Peyer's patch (tissue), 4 donors: ENCODE measurements at regions not wholly inside any gene's neighbourhood (a gene's known extent, or its start where the extent isn't known, plus 50 kb on each side); places are given as distances from the start of the nearest gene placed in this dataset.
A peak's percentile ranks its signal among the peaks of the same experiment; 100 is the strongest.

Experiments used
- DNase-seq, 3 donors: peaks; one replicate each; pipeline ENCODE4 v3.0.0-alpha.2; 2017 to 2019
- H3K27ac ChIP-seq, 4 donors: fragments of 200-600 bp; sonication (generic); one replicate each; pipeline ENCODE4 v1.5.1; 2016 to 2019
- H3K27me3 ChIP-seq, 2 donors: fragments of 200-600 bp; sonication (generic); one replicate each; pipeline ENCODE4 v1.5.1; 2019
- H3K36me3 ChIP-seq, 3 donors: fragments of 200-600 bp; sonication (generic); one replicate each; pipeline ENCODE4 v1.5.1; 2016 to 2019
- H3K4me1 ChIP-seq, 4 donors: fragments of 200-600 bp; sonication (generic); one replicate each; pipeline ENCODE4 v1.5.1; 2016 to 2019
- H3K4me3 ChIP-seq, 4 donors: fragments of 200-600 bp; sonication (generic); 1 replicate in 3 of 4; 2 replicates in 1 of 4; pipeline ENCODE4 v1.5.1; 2016 to 2019; ENCODE audit warnings: mild to moderate bottlenecking in 1 of 4
- H3K9me3 ChIP-seq, 4 donors: fragments of 200-600 bp; sonication (generic); one replicate each; pipeline ENCODE4 v1.5.1; 2016 to 2019; ENCODE audit warnings: mild to moderate bottlenecking in 1 of 4
- CTCF ChIP-seq, 6 experiments: fragments of 450-650 bp in 4 of 6; fragments of 200-600 bp in 2 of 6; sonication (generic) in 1 of 6; IDR thresholded peaks; one replicate each; pipeline ENCODE4 v1.5.1; 2017 to 2019; ENCODE audit warnings: antibody characterized with exemption in 6 of 6, mild to moderate bottlenecking in 3 of 6, moderate library complexity in 1 of 6
- POLR2A ChIP-seq, 2 donors: fragments of 450-650 bp; IDR thresholded peaks; one replicate each; pipeline ENCODE4 v1.5.1; 2017; ENCODE audit warnings: antibody characterized with exemption in 2 of 2, mild to moderate bottlenecking in 2 of 2, moderate library complexity in 2 of 2

DNA sequence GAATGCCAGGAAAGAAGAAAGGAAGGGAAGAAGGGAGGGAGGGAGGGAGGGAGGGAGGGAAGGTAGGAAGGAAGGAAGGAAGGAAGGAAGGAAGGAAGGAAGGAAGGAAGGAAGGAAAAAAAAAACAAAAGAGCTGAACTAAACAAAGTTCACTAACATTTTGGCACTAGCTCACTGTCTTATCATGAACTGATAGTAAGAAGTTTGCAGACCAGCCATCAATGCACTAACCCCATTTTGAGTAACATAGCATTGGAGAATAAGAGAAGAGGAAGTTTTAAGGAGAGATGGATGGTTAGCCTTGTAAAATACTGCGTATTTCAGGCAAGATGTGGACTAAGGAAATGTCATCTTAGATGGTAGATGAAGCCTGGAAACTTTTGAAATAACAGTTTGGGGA lies 1136.0 kb downstream of the FLRT2 start:
- no peak for DNase-seq

GRCh38 chr14:86662334-86662733 lies 1132.4 kb downstream of the FLRT2 start:
- no peak overlapping the region for H3K4me3 ChIP-seq
- H3K36me3 ChIP-seq: no peaks in the 10 kb centered on the region
- TF ChIP-seq POLR2A (IDR thresholded peaks at IDR 0.05): no peak
- no peak for TF ChIP-seq CTCF (IDR thresholded peaks at IDR 0.05)
- H3K4me1 ChIP-seq: no peaks in the 10 kb centered on the region
- H3K9me3 ChIP-seq: peaks cover 0 to 5% (median 0%) of the 10 kb centered on the region in 4 donors
- H3K27ac ChIP-seq: no peak overlapping the region
- H3K27me3 ChIP-seq: no peaks in the 10 kb centered on the region
- no peak for DNase-seq

More for the DNA sequence above, 1136.0 kb downstream of the FLRT2 start:
- H3K27ac ChIP-seq: no peak overlapping the region
- no peaks in the 10 kb centered on the region for H3K27me3 ChIP-seq
- TF ChIP-seq CTCF (IDR thresholded peaks at IDR 0.05) (no peak), POLR2A (IDR thresholded peaks at IDR 0.05) (no peak)
- no peaks in the 10 kb centered on the region for H3K36me3 ChIP-seq
- H3K4me1 ChIP-seq: no peaks in the 10 kb centered on the region
- H3K4me3 ChIP-seq: no peak overlapping the region
- H3K9me3 ChIP-seq: peaks cover 0 to 5% (median 0%) of the 10 kb centered on the region in 4 donors

DNA sequence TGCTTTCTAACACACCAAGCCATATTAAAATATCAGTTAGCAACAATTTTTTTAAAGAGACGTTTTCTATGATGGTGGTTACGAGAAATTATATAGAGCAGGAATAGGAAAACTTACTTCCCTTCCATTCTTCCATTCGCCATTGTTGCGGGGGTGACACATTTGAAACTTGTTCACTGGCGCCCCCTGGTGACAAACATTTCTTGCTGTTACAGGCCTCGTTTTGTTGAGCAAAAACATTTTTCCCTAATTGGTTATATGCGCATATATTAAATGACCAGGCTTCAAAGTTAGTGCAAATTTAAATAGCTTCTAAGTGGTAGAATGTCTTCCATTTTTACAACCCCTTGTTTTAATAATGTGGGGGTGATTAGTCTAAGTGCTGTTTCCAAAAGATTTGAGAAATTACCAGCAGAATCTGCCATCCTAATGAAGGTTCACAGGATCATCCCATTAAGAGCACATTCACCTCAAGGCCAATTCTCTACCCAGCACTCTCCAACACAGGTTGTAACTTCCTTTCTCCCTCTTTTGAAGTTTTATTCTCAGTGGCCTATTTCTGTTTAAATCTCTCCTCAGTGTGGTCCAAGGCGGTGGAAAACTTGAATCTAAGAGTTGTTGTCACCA lies 1124.7 kb downstream of the FLRT2 start:
- Histone ChIP-seq H3K27ac (no peak overlapping the region), H3K9me3 (no peaks in the 10 kb centered on the region), H3K36me3 (no peaks in the 10 kb centered on the region), H3K27me3 (no peaks in the 10 kb centered on the region), H3K4me1 (no peaks in the 10 kb centered on the region), H3K4me3 (no peak overlapping the region)
- peak in 2 of 3 donors; percentile 29 to 61 for DNase-seq
- TF ChIP-seq CTCF (IDR thresholded peaks at IDR 0.05) (peak in 3 of 6 experiments; percentile 10 to 30 (median 26)), POLR2A (IDR thresholded peaks at IDR 0.05) (no peak)

- no peaks in the 10 kb centered on the region for H3K36me3 ChIP-seq
- H3K27ac ChIP-seq: no peak overlapping the region
- H3K4me3 ChIP-seq: no peak overlapping the region
- no peaks in the 10 kb centered on the region for H3K9me3 ChIP-seq
- DNase-seq: no peak
- TF ChIP-seq POLR2A (IDR thresholded peaks at IDR 0.05) (no peak), CTCF (IDR thresholded peaks at IDR 0.05) (no peak)
- H3K4me1 ChIP-seq: no peaks in the 10 kb centered on the region
- no peaks in the 10 kb centered on the region for H3K27me3 ChIP-seq
Measured at GRCh38 chr14:86652526-86652925, 1122.6 kb downstream of the FLRT2 start.

DNA sequence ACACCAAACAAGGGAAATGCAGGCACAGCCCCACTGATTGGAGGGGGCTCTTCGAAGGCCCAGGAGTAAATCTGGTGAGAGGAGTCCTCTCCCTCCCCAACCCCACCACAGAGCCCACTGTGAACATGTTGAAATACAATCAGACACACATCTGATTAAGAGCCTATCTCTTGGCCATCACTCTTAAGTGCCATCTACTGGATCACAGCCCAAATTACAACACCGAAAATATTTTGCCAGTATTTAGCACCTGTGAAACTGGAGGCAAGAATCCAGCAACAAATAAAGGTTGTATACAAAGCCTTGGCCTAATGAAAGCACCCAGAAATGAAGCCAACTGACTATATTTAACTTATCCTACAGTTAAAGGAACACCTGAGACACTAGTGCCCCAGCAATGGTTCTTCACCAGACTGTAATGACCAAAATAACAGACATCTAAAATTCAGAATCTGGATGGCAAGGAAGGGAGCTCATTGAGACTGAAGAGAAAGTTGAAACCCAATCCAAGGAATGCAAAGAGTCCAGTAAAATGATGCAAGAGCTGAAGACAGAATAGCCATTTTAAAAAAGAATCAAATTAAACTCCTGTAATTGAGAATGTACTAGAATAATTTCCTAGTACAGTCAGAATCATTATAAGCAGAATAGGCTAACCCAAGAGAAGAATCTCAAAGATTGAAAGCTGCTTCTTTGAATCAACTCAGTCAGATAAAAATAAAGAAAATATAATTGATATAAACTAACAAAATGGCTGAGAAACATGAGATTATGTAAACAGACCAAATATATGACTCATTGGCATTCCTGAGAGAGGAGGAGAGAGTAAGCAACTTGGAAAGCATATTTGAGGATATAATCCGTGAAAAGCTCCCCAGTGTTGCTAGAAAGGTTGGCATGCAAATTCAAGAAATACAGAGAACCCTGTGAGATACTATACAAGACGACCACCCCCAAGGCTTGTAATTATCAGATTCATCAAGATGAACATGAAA lies 1117.0 kb downstream of the FLRT2 start:
- Histone ChIP-seq H3K27me3 (no peaks in the 10 kb centered on the region), H3K27ac (no peak overlapping the region), H3K9me3 (no peaks in the 10 kb centered on the region), H3K4me1 (no peaks in the 10 kb centered on the region), H3K36me3 (no peaks in the 10 kb centered on the region), H3K4me3 (no peak overlapping the region)
- no peak for TF ChIP-seq POLR2A (IDR thresholded peaks at IDR 0.05)
- TF ChIP-seq CTCF (IDR thresholded peaks at IDR 0.05): no peak
- DNase-seq: no peak
